HepG2 (cell line): ENCODE measurements at regions not wholly inside any gene's neighbourhood (a gene's known extent, or its start where the extent isn't known, plus 50 kb on each side); places are given as distances from the start of the nearest gene placed in this dataset.
"Not testable (repeated sequence)": the region's sequence is repeated elsewhere in the genome, so short reads cannot be mapped to it uniquely, and the experiment has no call there.

Source experiments
- ATAC-seq: fragments of 200-7000 bp; cut with Tn5 transposase; 3 replicates; pipeline ENCODE4 v1.9.1; 2020; ENCODE audit warnings: mild to moderate bottlenecking, moderate library complexity
- BruUV-seq: library from RNA; stranded (reverse); fragments of 400-500 nt; replicated peaks from 2 replicates; lab custom pipeline; 2021; lab: Mats Ljungman, UMichigan
- CTCF ChIA-PET: fragments of 300-600 bp; formaldehyde crosslinking; extraction: SDS; loops from one replicate; lab custom pipeline; 2021; ENCODE audit warnings: low total read pairs, inconsistent platforms, low intra/inter-chr PET ratio; lab: Yijun Ruan, JAX
- POLR2A ChIA-PET: fragments of 350-600 bp; sonication (Branson Sonifier 250); formaldehyde crosslinking; loops from one replicate; lab custom pipeline; 2020; ENCODE audit warnings: antibody characterized with exemption, inconsistent platforms; lab: Yijun Ruan, JAX
- DNase-seq: peaks from one replicate; pipeline ENCODE4 v3.0.0-alpha.2; 2015; ENCODE audit warnings: low spot score
- FAIRE-seq: peaks from 3 replicates; lab custom pipeline; 2011; peaks lifted over from hg19 to GRCh38; lab: Jason Lieb, UNC
- H2AFZ ChIP-seq: one replicate; pipeline ENCODE4 v1.6.1; 2011; ENCODE audit warnings: low read length, inconsistent platforms
- H3K27ac ChIP-seq: fragments of 300-600 bp; 3 replicates; pipeline ENCODE4 v1.8.0; 2011; ENCODE audit warnings: mixed run types, mild to moderate bottlenecking, mixed read lengths, low read length, inconsistent platforms; ENCODE audit not compliant: insufficient read depth; ENCODE audit errors: extremely low read length
- H3K27me3 ChIP-seq, 2 experiments: fragments of 200-600 bp in 1 of 2; 2 replicates in 1 of 2; 3 replicates in 1 of 2; pipeline versions ENCODE4 v1.6.0 to v1.8.0; 2011; ENCODE audit warnings: low read length in 2 of 2, mild to moderate bottlenecking in 2 of 2, moderate library complexity in 2 of 2, inconsistent platforms in 1 of 2; ENCODE audit not compliant: insufficient read depth in 2 of 2, control insufficient read depth in 1 of 2
- H3K36me3 ChIP-seq, 2 experiments: fragments of 200-600 bp in 1 of 2; replicated peaks in 1 of 2; 2 replicates in 1 of 2; 3 replicates in 1 of 2; pipeline versions ENCODE4 v1.5.1 to v1.8.0; 2011; ENCODE audit warnings: low read length in 2 of 2, inconsistent platforms in 1 of 2; ENCODE audit not compliant: insufficient read depth in 2 of 2, control insufficient read depth in 1 of 2
- H3K4me1 ChIP-seq: 2 replicates; pipeline ENCODE4 v1.5.1; 2012; ENCODE audit warnings: low read length, inconsistent platforms; ENCODE audit not compliant: insufficient read depth
- H3K4me2 ChIP-seq: 2 replicates; pipeline ENCODE4 v1.6.0; 2011; ENCODE audit warnings: low read depth, low read length, inconsistent platforms
- H3K4me3 ChIP-seq, 3 experiments: fragments of 200-600 bp in 1 of 3; sonication (generic), shearing (Covaris generic) in 1 of 3; replicated peaks in 1 of 3; 2 replicates each; pipeline ENCODE4 v1.5.1; 2011 to 2016; ENCODE audit warnings: low read length in 3 of 3, inconsistent platforms in 2 of 3, low read depth in 2 of 3, mild to moderate bottlenecking in 2 of 3, control low read depth in 1 of 3, mixed read lengths in 1 of 3; ENCODE audit not compliant: insufficient read depth in 1 of 3
- H3K79me2 ChIP-seq: one replicate; pipeline ENCODE4 v1.6.1; 2011; ENCODE audit warnings: low read length, inconsistent platforms; ENCODE audit not compliant: insufficient read depth
- H3K9ac ChIP-seq: 2 replicates; pipeline ENCODE4 v1.6.0; 2011; ENCODE audit warnings: mild to moderate bottlenecking, low read depth, low read length, inconsistent platforms; ENCODE audit not compliant: insufficient read depth
- H3K9me3 ChIP-seq: 2 replicates; pipeline ENCODE4 v1.5.1; 2012; ENCODE audit warnings: mild to moderate bottlenecking, low read length
- H4K20me1 ChIP-seq: 2 replicates; pipeline ENCODE4 v1.6.0; 2011; ENCODE audit warnings: inconsistent platforms, mild to moderate bottlenecking, low read length, moderate library complexity; ENCODE audit not compliant: insufficient read depth
- DPF2 ChIP-seq: sonication (generic); formaldehyde crosslinking; IDR thresholded peaks from 2 replicates; pipeline ENCODE4 v1.4.0; 2020; ENCODE audit warnings: mild to moderate bottlenecking, low read depth, missing genetic modification reagents, borderline replicate concordance
- ETV6 ChIP-seq: sonication (generic); formaldehyde crosslinking; conservative IDR thresholded peaks from 2 replicates; pipeline ENCODE4 v1.4.0; 2020; ENCODE audit warnings: missing genetic modification reagents
- FOXJ3 ChIP-seq: sonication (generic); formaldehyde crosslinking; IDR thresholded peaks from 2 replicates; pipeline ENCODE4 v1.4.0; 2020; ENCODE audit warnings: missing genetic modification reagents, mild to moderate bottlenecking, borderline replicate concordance
- GTF3A ChIP-seq: sonication (generic); formaldehyde crosslinking; conservative IDR thresholded peaks from 2 replicates; pipeline ENCODE4 v1.4.0; 2020; ENCODE audit warnings: mild to moderate bottlenecking, missing genetic modification reagents
- HOXD1 ChIP-seq: sonication (generic); formaldehyde crosslinking; IDR thresholded peaks from 2 replicates; pipeline ENCODE4 v1.5.0; 2020; ENCODE audit warnings: missing genetic modification reagents
- JARID2 ChIP-seq: sonication (generic); formaldehyde crosslinking; IDR thresholded peaks from 2 replicates; pipeline ENCODE4 v1.8.1; 2023; ENCODE audit warnings: missing genetic modification reagents, inconsistent platforms; ENCODE audit not compliant: insufficient replicate concordance
- KLF13 ChIP-seq: sonication (generic); formaldehyde crosslinking; IDR thresholded peaks from 2 replicates; pipeline ENCODE4 v1.4.0; 2020; ENCODE audit warnings: mild to moderate bottlenecking, missing genetic modification reagents
- MAFK ChIP-seq, 2 experiments: IDR thresholded peaks in 1 of 2; conservative IDR thresholded peaks in 1 of 2; 2 replicates each; pipeline ENCODE4 v1.6.1; 2011; ENCODE audit warnings: improper control_type of control experiment in 2 of 2, low read length in 2 of 2
- NCOA1 ChIP-seq: sonication (generic); formaldehyde crosslinking; IDR thresholded peaks from 2 replicates; pipeline ENCODE4 v1.9.0; 2021; ENCODE audit warnings: missing genetic modification reagents
- NFE2L2 ChIP-seq: fragments of 150-350 bp; IDR thresholded peaks from 2 replicates; pipeline ENCODE4 v1.6.1; 2014; ENCODE audit warnings: low read length
- POGZ ChIP-seq: sonication (generic); formaldehyde crosslinking; IDR thresholded peaks from 2 replicates; pipeline ENCODE4 v1.4.0; 2020; ENCODE audit warnings: mild to moderate bottlenecking, missing genetic modification reagents
- SRSF4 ChIP-seq: fragments of 200-400 bp; formaldehyde crosslinking; IDR thresholded peaks from one replicate; pipeline ENCODE4 v1.6.1; 2018; ENCODE audit warnings: mild to moderate bottlenecking, low read depth, low read length, moderate library complexity; ENCODE audit not compliant: poor library complexity, severe bottlenecking
- TMF1 ChIP-seq: sonication (generic); formaldehyde crosslinking; IDR thresholded peaks from 2 replicates; pipeline ENCODE4 v1.8.1; 2022; ENCODE audit warnings: low read depth, missing genetic modification reagents
- TOE1 ChIP-seq: sonication (generic); formaldehyde crosslinking; IDR thresholded peaks from 2 replicates; pipeline ENCODE4 v1.4.0; 2020; ENCODE audit warnings: mild to moderate bottlenecking, missing genetic modification reagents
- XBP1 ChIP-seq: sonication (generic); formaldehyde crosslinking; IDR thresholded peaks from 2 replicates; pipeline ENCODE4 v1.5.0; 2020; ENCODE audit warnings: missing genetic modification reagents
- ZFAT ChIP-seq: sonication (generic); formaldehyde crosslinking; conservative IDR thresholded peaks from 2 replicates; pipeline ENCODE4 v1.8.1; 2023; ENCODE audit warnings: missing genetic modification reagents, inconsistent platforms
- ZNF12 ChIP-seq: sonication (generic); formaldehyde crosslinking; IDR thresholded peaks from 2 replicates; pipeline ENCODE4 v1.5.0; 2020; ENCODE audit warnings: missing genetic modification reagents
- ZNF331 ChIP-seq: sonication (generic); formaldehyde crosslinking; IDR thresholded peaks from 2 replicates; pipeline ENCODE4 v1.4.0; 2020; ENCODE audit warnings: missing genetic modification reagents
- ZNF350 ChIP-seq: sonication (generic); formaldehyde crosslinking; IDR thresholded peaks from 2 replicates; pipeline ENCODE4 v1.4.0; 2020; ENCODE audit warnings: mild to moderate bottlenecking, low read depth, missing genetic modification reagents, borderline replicate concordance
- ZNF367 ChIP-seq: sonication (generic); formaldehyde crosslinking; IDR thresholded peaks from 2 replicates; pipeline ENCODE4 v1.4.0; 2020; ENCODE audit warnings: missing genetic modification reagents, borderline replicate concordance
- ZNF761 ChIP-seq: sonication (generic); formaldehyde crosslinking; conservative IDR thresholded peaks from 2 replicates; pipeline ENCODE4 v1.4.0; 2020; ENCODE audit warnings: mild to moderate bottlenecking, missing genetic modification reagents
- WGBS: methylation state at CpG from one replicate; pipeline ENCODE4 v1.1.6; 2017; ENCODE audit warnings: low lambda C conversion rate; 5-methylcytosine and 5-hydroxymethylcytosine counted together
- in situ Hi-C: cut with HindIII; loops from 2 replicates; pipeline ENCODE4 v1.10.0; 2017; ENCODE audit warnings: low pct_unique_long_range_greater_than_20kb; ENCODE audit not compliant: extremely low pct_ligation_motif_present
- intact Hi-C: fragments of 100-400 bp; cut with micrococcal nuclease; formaldehyde crosslinking; loops from one replicate; pipeline ENCODE4 v1.10.0; 2022; ENCODE audit not compliant: unreplicated experiment

GRCh38 chr5:5838493-5838892, 416.0 kb downstream of the ICE1 start (continued):
- no peak for TF ChIP-seq ZFAT (CRISPR knock-in tag)
- TF ChIP-seq SRSF4, result no peak
- no peak for TF ChIP-seq ZNF12
- no peak for TF ChIP-seq TMF1 (CRISPR knock-in tag)
- TF ChIP-seq KLF13 (CRISPR knock-in tag), result no peak
- peak; percentile 86 for TF ChIP-seq NFE2L2
- TF ChIP-seq MAFK (conservative IDR thresholded peaks at IDR 0.05 in 1 of 2, IDR thresholded peaks at IDR 0.05 in 1 of 2; ENCODE audit: low read length in 2 of 2), result peak; percentile 73 to 78

- DNase-seq, H3K36me3 ChIP-seq, in situ Hi-C loops, FAIRE-seq, ATAC-seq, intact Hi-C loops, POLR2A ChIA-PET, BruUV-seq, H3K27me3 ChIP-seq, H2AFZ ChIP-seq, H3K4me2 ChIP-seq, CTCF ChIA-PET, H4K20me1 ChIP-seq, H3K9me3 ChIP-seq, H3K4me3 ChIP-seq, H3K27ac ChIP-seq, H3K79me2 ChIP-seq, H3K9ac ChIP-seq: not testable (repeated sequence)
- WGBS, result 60% methylated on average over 6 of the region's 6 CpGs
- H3K4me1 ChIP-seq, result peaks cover 28% of the 10 kb centered on the region
These were observed 409.1 kb downstream of the ICE1 start for GRCh38 chr5:5831622-5832021.

GRCh38 chr5:5828619-5829018, 406.1 kb downstream of the ICE1 start:
- H3K9me3 ChIP-seq, result no peaks in the 10 kb centered on the region
- H3K4me3 ChIP-seq, result no peak overlapping the region
- no peak overlapping the region for H3K27ac ChIP-seq
- DNase-seq (peak; percentile 53), FAIRE-seq (peak; percentile 54), ATAC-seq (peak; percentile 98)
- H3K36me3 ChIP-seq, result no peaks in the 10 kb centered on the region
- H3K9ac ChIP-seq, result no peak overlapping the region
- H2AFZ ChIP-seq, result no peak overlapping the region
- H4K20me1 ChIP-seq, result no peaks in the 10 kb centered on the region
- intact Hi-C loops (no loop called here), in situ Hi-C loops (no loop called here)
- POLR2A ChIA-PET, result no interaction called here
- peaks cover 32% of the 10 kb centered on the region for H3K4me1 ChIP-seq
- no peak overlapping the region for H3K4me2 ChIP-seq
- no peaks in the 10 kb centered on the region for H3K79me2 ChIP-seq
- WGBS, result 10% methylated on average over 5 of the region's 5 CpGs
- CTCF ChIA-PET, result no interaction called here
- BruUV-seq, result no TSS peak
- H3K27me3 ChIP-seq, result no peaks in the 10 kb centered on the region
- TF ChIP-seq HOXD1 (no peak), TOE1 (CRISPR knock-in tag) (no peak), FOXJ3 (CRISPR knock-in tag) (0 out of 2 replicates have a peak, but pooled peaks have one; percentile 62), ZNF12 (no peak), GTF3A (no peak), ZNF761 (no peak), NCOA1 (CRISPR knock-in tag) (peak; percentile 69; the same call in 1 of the 2 replicates), POGZ (CRISPR knock-in tag) (peak; percentile 77; the same call in 1 of the 2 replicates), ZNF331 (peak; percentile 50; the same call in 1 of the 2 replicates), ETV6 (CRISPR knock-in tag) (no peak), ZNF350 (CRISPR knock-in tag) (no peak), ZNF367 (no peak), XBP1 (CRISPR knock-in tag) (peak; percentile 56; the same call in 1 of the 2 replicates), DPF2 (CRISPR knock-in tag) (0 out of 2 replicates have a peak, but pooled peaks have one; percentile 41), JARID2 (CRISPR knock-in tag) (no peak)
